Stomach (tissue), 8 donors: ENCODE measurements at regions not wholly inside any gene's neighbourhood (a gene's known extent, or its start where the extent isn't known, plus 50 kb on each side); places are given as distances from the start of the nearest gene placed in this dataset.

ENCODE experiments used
- DNase-seq, 2 donors: peaks; one replicate each; pipeline versions ENCODE4 v3.0.0 to v3.0.0-alpha.2; 2013 to 2019
- H3K27ac ChIP-seq, 5 donors: fragments of 200-600 bp in 4 of 5; sonication (generic) in 4 of 5; one replicate each; pipeline ENCODE4 v1.5.1; 2013 to 2019; ENCODE audit warnings: mild to moderate bottlenecking in 1 of 5, moderate library complexity in 1 of 5
- H3K27me3 ChIP-seq, 3 donors: fragments of 200-600 bp; sonication (generic); one replicate each; pipeline ENCODE4 v1.5.1; 2017 to 2019; ENCODE audit warnings: mixed run types in 1 of 3
- H3K36me3 ChIP-seq, 4 donors: fragments of 200-600 bp; sonication (generic); 1 replicate in 3 of 4; 2 replicates in 1 of 4; pipeline ENCODE4 v1.5.1; 2016 to 2019
- H3K4me1 ChIP-seq, 4 donors: fragments of 200-600 bp; sonication (generic); one replicate each; pipeline ENCODE4 v1.5.1; 2016 to 2019
- H3K4me3 ChIP-seq, 4 donors: fragments of 200-600 bp; sonication (generic) in 3 of 4; one replicate each; pipeline ENCODE4 v1.5.1; 2016 to 2019; ENCODE audit warnings: mild to moderate bottlenecking in 1 of 4
- H3K9me3 ChIP-seq, 4 donors: fragments of 200-600 bp; sonication (generic); one replicate each; pipeline ENCODE4 v1.5.1; 2016 to 2019
- EP300 ChIP-seq: sonication (generic); formaldehyde crosslinking; IDR thresholded peaks from one replicate; pipeline ENCODE4 v1.6.1; 2017; ENCODE audit warnings: antibody characterized with exemption
- POLR2A ChIP-seq, 4 donors: fragments of 450-650 bp; IDR thresholded peaks; one replicate each; pipeline ENCODE4 v1.6.1; 2016; ENCODE audit warnings: antibody characterized with exemption in 4 of 4, control low read depth in 2 of 4, mild to moderate bottlenecking in 1 of 4, moderate library complexity in 1 of 4
- POLR2AphosphoS5 ChIP-seq, 3 donors: sonication (generic); formaldehyde crosslinking; IDR thresholded peaks; one replicate each; pipeline ENCODE4 v1.6.1; 2016; ENCODE audit warnings: antibody characterized with exemption in 3 of 3
- WGBS, 5 donors: extraction: QIAGEN DNeasy Blood & Tissue Kit in 3 of 5; methylation state at CpG; one replicate each; pipeline versions ENCODE4 v1.1.5 to v1.1.7; 2013 to 2018; 5-methylcytosine and 5-hydroxymethylcytosine counted together
- intact Hi-C: fragments of 100-400 bp; cut with DNase I; formaldehyde crosslinking; loops from one replicate; pipeline ENCODE4 v1.15.1; 2023; ENCODE audit warnings: low total_unique reads
- TF ChIP-seq, protein P1 (sequence below), 7 experiments: fragments of 450-650 bp in 4 of 7; fragments of 200-600 bp in 3 of 7; sonication (generic) in 3 of 7; IDR thresholded peaks; one replicate each; pipeline ENCODE4 v1.5.1; 2016 to 2019; ENCODE audit warnings: antibody characterized with exemption in 7 of 7, control low read depth in 2 of 7, mild to moderate bottlenecking in 1 of 7
- donor health status: healthy with polysubstance abuse.
- donor health status: Bipolar disorder and iron deficiency.
- donor health status: healthy.

DNA sequence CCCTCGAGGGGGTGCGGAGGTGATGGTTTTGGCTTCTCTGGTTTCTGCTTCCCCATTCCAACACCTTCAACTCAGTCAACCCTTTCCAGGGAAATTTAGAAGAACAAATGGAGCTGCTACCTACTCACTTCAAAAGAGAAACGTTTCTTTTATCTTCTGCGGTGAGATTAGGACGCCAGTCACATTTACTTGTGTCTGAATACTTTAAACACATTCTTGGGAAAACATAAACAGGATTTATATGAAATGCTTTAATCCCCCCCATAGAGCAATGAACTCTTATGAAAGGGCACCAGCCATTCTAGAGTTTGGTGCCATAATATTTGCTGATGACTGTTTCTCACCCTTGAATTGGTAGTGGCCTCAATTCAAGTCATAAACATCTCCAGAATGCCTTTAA, 253.2 kb upstream of the APCDD1 start:
- Histone ChIP-seq H3K36me3 (no peaks in the 10 kb centered on the region), H3K27me3 (no peaks in the 10 kb centered on the region), H3K4me1 (peaks cover 0 to 8% (median 0%) of the 10 kb centered on the region in 4 donors), H3K27ac (no peak overlapping the region), H3K4me3 (no peak overlapping the region), H3K9me3 (no peaks in the 10 kb centered on the region)
- TF ChIP-seq, protein P1, sequence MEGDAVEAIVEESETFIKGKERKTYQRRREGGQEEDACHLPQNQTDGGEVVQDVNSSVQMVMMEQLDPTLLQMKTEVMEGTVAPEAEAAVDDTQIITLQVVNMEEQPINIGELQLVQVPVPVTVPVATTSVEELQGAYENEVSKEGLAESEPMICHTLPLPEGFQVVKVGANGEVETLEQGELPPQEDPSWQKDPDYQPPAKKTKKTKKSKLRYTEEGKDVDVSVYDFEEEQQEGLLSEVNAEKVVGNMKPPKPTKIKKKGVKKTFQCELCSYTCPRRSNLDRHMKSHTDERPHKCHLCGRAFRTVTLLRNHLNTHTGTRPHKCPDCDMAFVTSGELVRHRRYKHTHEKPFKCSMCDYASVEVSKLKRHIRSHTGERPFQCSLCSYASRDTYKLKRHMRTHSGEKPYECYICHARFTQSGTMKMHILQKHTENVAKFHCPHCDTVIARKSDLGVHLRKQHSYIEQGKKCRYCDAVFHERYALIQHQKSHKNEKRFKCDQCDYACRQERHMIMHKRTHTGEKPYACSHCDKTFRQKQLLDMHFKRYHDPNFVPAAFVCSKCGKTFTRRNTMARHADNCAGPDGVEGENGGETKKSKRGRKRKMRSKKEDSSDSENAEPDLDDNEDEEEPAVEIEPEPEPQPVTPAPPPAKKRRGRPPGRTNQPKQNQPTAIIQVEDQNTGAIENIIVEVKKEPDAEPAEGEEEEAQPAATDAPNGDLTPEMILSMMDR (IDR thresholded peaks at IDR 0.05): no peak
- TF ChIP-seq POLR2A (IDR thresholded peaks at IDR 0.05): no peak
- no peak for TF ChIP-seq EP300
- TF ChIP-seq POLR2AphosphoS5 (IDR thresholded peaks at IDR 0.05): no peak
- DNase-seq: no peak
- WGBS, 5 donors: 66 to 80% (median 76%) methylated on average over 5 of the region's 5 CpGs
- intact Hi-C loops: no loop called here

DNA sequence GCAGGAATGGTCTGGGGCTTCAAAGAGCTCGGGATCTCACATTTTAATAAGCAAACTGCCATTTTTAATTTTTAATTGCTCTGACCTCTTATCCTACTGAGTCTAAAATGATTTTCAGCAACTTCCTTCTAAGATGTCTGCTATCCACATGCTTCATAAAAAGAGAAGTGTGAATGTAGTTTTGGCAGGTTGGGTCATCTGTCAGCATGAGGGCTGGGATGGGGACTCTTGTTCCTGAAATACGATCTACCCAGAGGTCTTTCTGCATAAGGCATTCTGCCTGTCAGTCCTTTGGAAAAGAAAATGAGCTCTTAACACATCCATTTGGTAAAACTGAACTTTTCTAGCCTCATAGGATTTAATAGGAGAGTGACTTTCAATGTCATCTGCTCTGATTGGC, 252.8 kb upstream of the APCDD1 start:
- Histone ChIP-seq H3K27me3 (no peaks in the 10 kb centered on the region), H3K36me3 (no peaks in the 10 kb centered on the region), H3K4me1 (peaks cover 0 to 8% (median 0%) of the 10 kb centered on the region in 4 donors), H3K4me3 (no peak overlapping the region), H3K27ac (no peak overlapping the region), H3K9me3 (no peaks in the 10 kb centered on the region)
- WGBS, 5 donors: 78 to 94% (median 79%) methylated on average over 2 of the region's 2 CpGs
- intact Hi-C loops: no loop called here
- DNase-seq: no peak
- TF ChIP-seq POLR2AphosphoS5 (IDR thresholded peaks at IDR 0.05) (no peak), EP300 (no peak), POLR2A (IDR thresholded peaks at IDR 0.05) (no peak)
- TF ChIP-seq, protein P1 (IDR thresholded peaks at IDR 0.05): no peak

DNA sequence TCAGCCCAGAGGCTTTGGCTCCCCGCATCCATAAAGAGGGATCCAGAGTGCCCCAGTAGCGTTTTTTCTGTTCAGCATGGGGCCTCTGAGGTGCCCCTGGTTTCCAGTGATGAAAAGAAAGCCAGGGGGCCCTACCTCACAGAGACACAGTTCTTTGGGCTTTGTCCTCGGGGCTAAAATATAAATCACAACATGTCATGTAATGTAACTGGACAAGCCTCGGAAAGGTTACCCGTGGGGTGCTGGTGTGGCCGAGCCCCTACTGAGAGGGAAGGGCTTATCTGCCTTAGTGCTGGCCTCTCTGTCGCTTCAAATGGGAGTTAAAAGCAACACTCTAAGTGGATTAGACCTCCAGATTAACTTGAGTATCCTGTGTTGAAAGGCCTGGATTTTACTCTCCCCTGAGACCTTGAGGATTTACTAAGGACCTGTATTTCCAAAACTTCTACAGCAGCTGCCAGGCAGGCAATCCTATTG, 251.6 kb upstream of the APCDD1 start:
- Histone ChIP-seq H3K27ac (no peak overlapping the region), H3K4me3 (no peak overlapping the region), H3K36me3 (no peaks in the 10 kb centered on the region), H3K9me3 (no peaks in the 10 kb centered on the region), H3K27me3 (no peaks in the 10 kb centered on the region), H3K4me1 (no peaks in the 10 kb centered on the region)
- DNase-seq: no peak
- WGBS, 5 donors: 71 to 82% (median 77%) methylated on average over 7 of the region's 7 CpGs
- intact Hi-C loops: no loop called here
- no peak for TF ChIP-seq POLR2AphosphoS5 (IDR thresholded peaks at IDR 0.05)
- TF ChIP-seq EP300: no peak
- TF ChIP-seq, protein P1 (IDR thresholded peaks at IDR 0.05): no peak
- TF ChIP-seq POLR2A (IDR thresholded peaks at IDR 0.05): no peak

DNA sequence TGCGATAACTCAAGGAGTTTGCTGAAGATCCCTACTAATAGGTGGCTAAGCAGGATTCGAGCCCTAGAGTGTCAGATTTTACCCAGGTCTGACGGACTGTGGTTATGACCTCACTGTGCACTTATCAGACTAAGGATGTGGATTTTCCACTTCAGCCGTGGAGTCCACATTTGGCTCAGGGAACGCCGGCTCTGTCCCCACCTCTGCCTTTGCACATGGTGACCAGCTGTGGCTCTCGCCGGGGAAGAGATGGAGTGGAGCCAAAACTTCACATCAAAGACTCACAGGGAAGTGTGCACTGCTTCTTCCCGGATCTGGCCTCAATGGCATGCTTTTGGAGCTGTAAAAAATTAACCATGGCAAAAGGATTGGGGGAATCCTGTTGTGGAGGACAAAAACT, 249.3 kb upstream of the APCDD1 start:
- intact Hi-C loops: no loop called here
- peak; percentile 38 to 53 for DNase-seq
- Histone ChIP-seq H3K36me3 (no peaks in the 10 kb centered on the region), H3K27ac (no peak overlapping the region), H3K27me3 (no peaks in the 10 kb centered on the region), H3K9me3 (no peaks in the 10 kb centered on the region), H3K4me3 (no peak overlapping the region), H3K4me1 (no peaks in the 10 kb centered on the region)
- 30 to 59% (median 46%) methylated on average over 9 of the region's 9 CpGs for WGBS, 5 donors
- TF ChIP-seq EP300 (no peak), POLR2A (IDR thresholded peaks at IDR 0.05) (no peak), POLR2AphosphoS5 (IDR thresholded peaks at IDR 0.05) (no peak)
- TF ChIP-seq, protein P1 (IDR thresholded peaks at IDR 0.05): no peak
